ENCODE measurements at regions not wholly inside any gene's neighbourhood (a gene's known extent, or its start where the extent isn't known, plus 50 kb on each side); places are given as distances from the start of the nearest gene placed in this dataset.
"Not testable (repeated sequence)": the region's sequence is repeated elsewhere in the genome, so short reads cannot be mapped to it uniquely, and the experiment has no call there.

- no peak for TF ChIP-seq CTCF (IDR thresholded peaks at IDR 0.05; ENCODE audit: unreplicated experiment)
- H3K4me3 Mint-ChIP-seq (ENCODE audit: unreplicated experiment): no peak overlapping the region
- DNase-seq (ENCODE audit: low spot score): no peak
- no peaks in the 10 kb centered on the region for H3K36me3 Mint-ChIP-seq (ENCODE audit: low read depth, unreplicated experiment)
- H3K4me1 Mint-ChIP-seq (ENCODE audit: unreplicated experiment): peaks cover under 1% of the 10 kb centered on the region
- no peaks in the 10 kb centered on the region for H3K9me3 Mint-ChIP-seq (ENCODE audit: unreplicated experiment)
- no peak overlapping the region for H3K27ac Mint-ChIP-seq (ENCODE audit: unreplicated experiment)
- peaks cover 1% of the 10 kb centered on the region for H3K27me3 Mint-ChIP-seq (ENCODE audit: unreplicated experiment)
Measured at GRCh38 chr14:76705214-76705613, 56.1 kb upstream of the VASH1 start.

- H3K9me3 Mint-ChIP-seq (ENCODE audit: unreplicated experiment): not testable (repeated sequence)
Measured at GRCh38 chr14:76706207-76706606, 55.1 kb upstream of the VASH1 start.

GRCh38 chr14:76706811-76707210 is 54.5 kb upstream of the VASH1 start:
- no peaks in the 10 kb centered on the region for H3K9me3 Mint-ChIP-seq (ENCODE audit: unreplicated experiment)

More at GRCh38 chr14:76706207-76706606, 55.1 kb upstream of the VASH1 start:
- H3K4me3 Mint-ChIP-seq (ENCODE audit: unreplicated experiment); H3K27me3 Mint-ChIP-seq (ENCODE audit: unreplicated experiment); H3K27ac Mint-ChIP-seq (ENCODE audit: unreplicated experiment); H3K4me1 Mint-ChIP-seq (ENCODE audit: unreplicated experiment); DNase-seq (ENCODE audit: low spot score); H3K36me3 Mint-ChIP-seq (ENCODE audit: low read depth, unreplicated experiment): not testable (repeated sequence)

GRCh38 chr14:76708028-76708427 is 53.2 kb upstream of the VASH1 start:
- no peak overlapping the region for H3K4me3 Mint-ChIP-seq (ENCODE audit: unreplicated experiment)
- no peak for TF ChIP-seq CTCF (IDR thresholded peaks at IDR 0.05; ENCODE audit: unreplicated experiment)

More at GRCh38 chr14:76706811-76707210, 54.5 kb upstream of the VASH1 start:
- Mint-ChIP-seq H3K4me3 (ENCODE audit: unreplicated experiment) (no peak overlapping the region), H3K4me1 (ENCODE audit: unreplicated experiment) (peaks cover 9% of the 10 kb centered on the region), H3K27ac (ENCODE audit: unreplicated experiment) (no peak overlapping the region), H3K27me3 (ENCODE audit: unreplicated experiment) (peaks cover 1% of the 10 kb centered on the region), H3K36me3 (ENCODE audit: low read depth, unreplicated experiment) (no peaks in the 10 kb centered on the region)
- DNase-seq (ENCODE audit: low spot score): no peak
- no peak for TF ChIP-seq CTCF (IDR thresholded peaks at IDR 0.05; ENCODE audit: unreplicated experiment)

GRCh38 chr14:76708771-76709170 is 52.5 kb upstream of the VASH1 start:
- peaks cover 14% of the 10 kb centered on the region for H3K4me1 Mint-ChIP-seq (ENCODE audit: unreplicated experiment)
- no peak overlapping the region for H3K27ac Mint-ChIP-seq (ENCODE audit: unreplicated experiment)
- no peak overlapping the region for H3K4me3 Mint-ChIP-seq (ENCODE audit: unreplicated experiment)
- TF ChIP-seq CTCF (IDR thresholded peaks at IDR 0.05; ENCODE audit: unreplicated experiment): no peak
- no peak for DNase-seq (ENCODE audit: low spot score)
- no peaks in the 10 kb centered on the region for H3K36me3 Mint-ChIP-seq (ENCODE audit: low read depth, unreplicated experiment)
- peaks cover 1% of the 10 kb centered on the region for H3K27me3 Mint-ChIP-seq (ENCODE audit: unreplicated experiment)
- no peaks in the 10 kb centered on the region for H3K9me3 Mint-ChIP-seq (ENCODE audit: unreplicated experiment)

More at GRCh38 chr14:76708028-76708427, 53.2 kb upstream of the VASH1 start:
- Mint-ChIP-seq H3K27me3 (ENCODE audit: unreplicated experiment) (peaks cover 1% of the 10 kb centered on the region), H3K4me1 (ENCODE audit: unreplicated experiment) (peaks cover 9% of the 10 kb centered on the region), H3K9me3 (ENCODE audit: unreplicated experiment) (no peaks in the 10 kb centered on the region), H3K27ac (ENCODE audit: unreplicated experiment) (no peak overlapping the region), H3K36me3 (ENCODE audit: low read depth, unreplicated experiment) (no peaks in the 10 kb centered on the region)
- DNase-seq (ENCODE audit: low spot score): no peak

All from endothelial cell (in vitro differentiated cells).